Fibroblast of lung (primary cell): ENCODE measurements at regions not wholly inside any gene's neighbourhood (a gene's known extent, or its start where the extent isn't known, plus 50 kb on each side); places are given as distances from the start of the nearest gene placed in this dataset.
A peak's percentile ranks its signal among the peaks of the same experiment; 100 is the strongest.

Experiments used
- DNase-seq, 2 donors: peaks; one replicate each; pipeline versions ENCODE4 v3.0.0 to v3.0.0-alpha.2; 2010; ENCODE audit warnings: low read depth in 2 of 2
- H2AFZ ChIP-seq: 2 replicates; pipeline ENCODE4 v1.5.1; 2012; ENCODE audit warnings: low read length, control low read depth, inconsistent platforms
- H3K27ac ChIP-seq: 2 replicates; pipeline ENCODE4 v1.5.1; 2011; ENCODE audit warnings: low read length, control low read depth; ENCODE audit not compliant: insufficient read depth
- H3K27me3 ChIP-seq: 2 replicates; pipeline ENCODE4 v1.5.1; 2011; ENCODE audit warnings: mild to moderate bottlenecking, low read length; ENCODE audit not compliant: control insufficient read depth, insufficient read depth
- H3K36me3 ChIP-seq: 2 replicates; pipeline ENCODE4 v1.5.1; 2011; ENCODE audit warnings: low read length; ENCODE audit not compliant: control insufficient read depth, insufficient read depth
- H3K4me1 ChIP-seq: 2 replicates; pipeline ENCODE4 v1.5.1; 2011; ENCODE audit warnings: low read length; ENCODE audit not compliant: control insufficient read depth, insufficient read depth; ENCODE audit errors: extremely low read depth
- H3K4me2 ChIP-seq: 2 replicates; pipeline ENCODE4 v1.5.1; 2011; ENCODE audit warnings: low read length, control low read depth; ENCODE audit not compliant: insufficient read depth; ENCODE audit errors: extremely low read depth
- H3K4me3 ChIP-seq, 4 experiments: fragments of 200-600 bp in 1 of 4; sonication (generic) in 1 of 4; replicated peaks in 1 of 4; 2 replicates each; pipeline ENCODE4 v1.5.1; 2011 to 2016; ENCODE audit warnings: low read length in 4 of 4, low read depth in 3 of 4, mild to moderate bottlenecking in 3 of 4, control low read depth in 2 of 4, inconsistent platforms in 1 of 4, mixed read lengths in 1 of 4; ENCODE audit not compliant: insufficient read depth in 1 of 4; ENCODE audit errors: control extremely low read depth in 1 of 4
- H3K79me2 ChIP-seq: 2 replicates; pipeline ENCODE4 v1.5.1; 2012; ENCODE audit warnings: mild to moderate bottlenecking, low read length, inconsistent platforms; ENCODE audit not compliant: control insufficient read depth, insufficient read depth
- H3K9ac ChIP-seq: 2 replicates; pipeline ENCODE4 v1.5.1; 2011; ENCODE audit warnings: mild to moderate bottlenecking, low read length, control low read depth; ENCODE audit not compliant: insufficient read depth
- H3K9me3 ChIP-seq: 2 replicates; pipeline ENCODE4 v1.5.1; 2012; ENCODE audit warnings: low read depth, low read length; ENCODE audit not compliant: control insufficient read depth, insufficient read depth
- H4K20me1 ChIP-seq: 2 replicates; pipeline ENCODE4 v1.5.1; 2011; ENCODE audit warnings: low read length; ENCODE audit not compliant: control insufficient read depth, insufficient read depth; ENCODE audit errors: extremely low read depth
- EZH2 ChIP-seq: IDR thresholded peaks from 2 replicates; pipeline ENCODE4 v1.5.1; 2012; ENCODE audit warnings: low read length, control low read depth, mild to moderate bottlenecking; ENCODE audit errors: missing control alignments
- TF ChIP-seq, protein P1 (sequence below), 2 donors: IDR thresholded peaks in 1 of 2; conservative IDR thresholded peaks in 1 of 2; 1 replicate in 1 of 2; 2 replicates in 1 of 2; pipeline ENCODE4 v1.5.1; 2011 to 2012; ENCODE audit warnings: low read length in 2 of 2, control low read depth in 1 of 2, inconsistent platforms in 1 of 2, low read depth in 1 of 2, mild to moderate bottlenecking in 1 of 2

GRCh38 chrX:17299206-17299605 lies 75.8 kb upstream of the NHS start:
- DNase-seq, result peak in 1 of 2 donors; percentile 12
- no peak overlapping the region for H3K9ac ChIP-seq
- peak overlapping the region; percentile 51 for H3K4me2 ChIP-seq
- H3K79me2 ChIP-seq, result no peaks in the 10 kb centered on the region
- H2AFZ ChIP-seq, result no peak overlapping the region
- H4K20me1 ChIP-seq, result no peaks in the 10 kb centered on the region
- H3K9me3 ChIP-seq, result no peaks in the 10 kb centered on the region
- no peaks in the 10 kb centered on the region for H3K27me3 ChIP-seq
- no peaks in the 10 kb centered on the region for H3K4me1 ChIP-seq
- H3K36me3 ChIP-seq, result no peaks in the 10 kb centered on the region
- no peak overlapping the region for H3K27ac ChIP-seq
- H3K4me3 ChIP-seq, result peak overlapping the region in 2 of 4 experiments; percentile 27 to 54
- TF ChIP-seq EZH2, result no peak
- TF ChIP-seq, protein P1, sequence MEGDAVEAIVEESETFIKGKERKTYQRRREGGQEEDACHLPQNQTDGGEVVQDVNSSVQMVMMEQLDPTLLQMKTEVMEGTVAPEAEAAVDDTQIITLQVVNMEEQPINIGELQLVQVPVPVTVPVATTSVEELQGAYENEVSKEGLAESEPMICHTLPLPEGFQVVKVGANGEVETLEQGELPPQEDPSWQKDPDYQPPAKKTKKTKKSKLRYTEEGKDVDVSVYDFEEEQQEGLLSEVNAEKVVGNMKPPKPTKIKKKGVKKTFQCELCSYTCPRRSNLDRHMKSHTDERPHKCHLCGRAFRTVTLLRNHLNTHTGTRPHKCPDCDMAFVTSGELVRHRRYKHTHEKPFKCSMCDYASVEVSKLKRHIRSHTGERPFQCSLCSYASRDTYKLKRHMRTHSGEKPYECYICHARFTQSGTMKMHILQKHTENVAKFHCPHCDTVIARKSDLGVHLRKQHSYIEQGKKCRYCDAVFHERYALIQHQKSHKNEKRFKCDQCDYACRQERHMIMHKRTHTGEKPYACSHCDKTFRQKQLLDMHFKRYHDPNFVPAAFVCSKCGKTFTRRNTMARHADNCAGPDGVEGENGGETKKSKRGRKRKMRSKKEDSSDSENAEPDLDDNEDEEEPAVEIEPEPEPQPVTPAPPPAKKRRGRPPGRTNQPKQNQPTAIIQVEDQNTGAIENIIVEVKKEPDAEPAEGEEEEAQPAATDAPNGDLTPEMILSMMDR (conservative IDR thresholded peaks at IDR 0.05 in 1 of 2, IDR thresholded peaks at IDR 0.05 in 1 of 2; ENCODE audit: low read depth in 1 of 2, low read length in 2 of 2), result no peak

DNA sequence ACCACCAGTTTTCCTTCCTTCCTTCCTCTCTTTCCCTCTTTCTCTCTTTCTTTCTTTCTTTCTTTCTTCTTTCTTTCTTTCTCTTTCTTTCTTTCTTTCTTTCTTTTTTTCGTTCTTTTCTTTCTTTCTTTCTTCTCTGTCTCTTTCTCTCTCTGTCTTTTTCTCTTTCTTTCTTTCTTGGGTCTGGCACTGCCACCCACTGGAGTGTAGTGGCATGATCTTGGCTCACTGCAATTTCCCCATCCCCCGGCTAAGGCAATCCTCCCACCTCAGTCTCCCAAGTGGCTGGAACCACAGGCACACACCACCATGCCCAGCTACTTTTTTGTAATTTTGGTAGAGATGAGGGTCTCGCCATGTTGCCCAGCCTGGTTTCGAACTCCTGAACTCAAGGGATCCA lies 51.6 kb upstream of the NHS start:
- Histone ChIP-seq H4K20me1 (no peaks in the 10 kb centered on the region), H3K27ac (no peak overlapping the region), H3K27me3 (no peaks in the 10 kb centered on the region), H3K79me2 (no peaks in the 10 kb centered on the region), H3K4me3 (no peak overlapping the region), H3K9me3 (no peaks in the 10 kb centered on the region), H3K4me2 (no peak overlapping the region), H2AFZ (no peak overlapping the region), H3K9ac (no peak overlapping the region), H3K4me1 (no peaks in the 10 kb centered on the region), H3K36me3 (no peaks in the 10 kb centered on the region)
- no peak for TF ChIP-seq EZH2
- TF ChIP-seq, protein P1 (conservative IDR thresholded peaks at IDR 0.05 in 1 of 2, IDR thresholded peaks at IDR 0.05 in 1 of 2; ENCODE audit: low read depth in 1 of 2, low read length in 2 of 2), result no peak
- no peak for DNase-seq
